ENCODE measurements at regions not wholly inside any gene's neighbourhood (a gene's known extent, or its start where the extent isn't known, plus 50 kb on each side); places are given as distances from the start of the nearest gene placed in this dataset.
"Not testable (repeated sequence)": the region's sequence is repeated elsewhere in the genome, so short reads cannot be mapped to it uniquely, and the experiment has no call there.

DNA sequence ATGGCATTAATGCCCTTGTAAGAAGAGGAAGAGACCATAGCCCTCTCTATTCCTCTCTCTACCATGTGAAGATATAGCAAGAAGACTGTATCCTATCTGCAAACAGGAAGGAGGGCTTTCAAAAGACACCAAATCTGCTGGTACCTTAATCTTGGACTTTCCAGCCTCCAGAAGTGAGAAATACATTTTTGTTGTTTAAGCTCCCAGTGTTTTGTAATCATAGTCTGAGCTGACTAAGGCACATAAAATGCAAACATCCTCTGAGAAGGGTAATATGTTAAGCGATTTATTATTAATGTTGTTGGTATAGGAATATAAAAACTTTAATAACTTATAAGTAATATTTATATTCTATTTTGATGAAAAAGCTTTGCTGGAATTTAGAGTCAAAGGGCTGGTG lies 559.8 kb downstream of the SUCLG1 start:
- no peak overlapping the region for H3K4me3 ChIP-seq (ENCODE audit: low read depth, low read length)
- DNase-seq (ENCODE audit: low read depth, low spot score), result no peak
- in situ Hi-C loops (cut with HindIII; ENCODE audit: low sequenced_read_pairs), result no loop called here
- TF ChIP-seq, protein P1, sequence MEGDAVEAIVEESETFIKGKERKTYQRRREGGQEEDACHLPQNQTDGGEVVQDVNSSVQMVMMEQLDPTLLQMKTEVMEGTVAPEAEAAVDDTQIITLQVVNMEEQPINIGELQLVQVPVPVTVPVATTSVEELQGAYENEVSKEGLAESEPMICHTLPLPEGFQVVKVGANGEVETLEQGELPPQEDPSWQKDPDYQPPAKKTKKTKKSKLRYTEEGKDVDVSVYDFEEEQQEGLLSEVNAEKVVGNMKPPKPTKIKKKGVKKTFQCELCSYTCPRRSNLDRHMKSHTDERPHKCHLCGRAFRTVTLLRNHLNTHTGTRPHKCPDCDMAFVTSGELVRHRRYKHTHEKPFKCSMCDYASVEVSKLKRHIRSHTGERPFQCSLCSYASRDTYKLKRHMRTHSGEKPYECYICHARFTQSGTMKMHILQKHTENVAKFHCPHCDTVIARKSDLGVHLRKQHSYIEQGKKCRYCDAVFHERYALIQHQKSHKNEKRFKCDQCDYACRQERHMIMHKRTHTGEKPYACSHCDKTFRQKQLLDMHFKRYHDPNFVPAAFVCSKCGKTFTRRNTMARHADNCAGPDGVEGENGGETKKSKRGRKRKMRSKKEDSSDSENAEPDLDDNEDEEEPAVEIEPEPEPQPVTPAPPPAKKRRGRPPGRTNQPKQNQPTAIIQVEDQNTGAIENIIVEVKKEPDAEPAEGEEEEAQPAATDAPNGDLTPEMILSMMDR (IDR thresholded peaks at IDR 0.05; ENCODE audit: low read depth, low read length), result no peak

DNA sequence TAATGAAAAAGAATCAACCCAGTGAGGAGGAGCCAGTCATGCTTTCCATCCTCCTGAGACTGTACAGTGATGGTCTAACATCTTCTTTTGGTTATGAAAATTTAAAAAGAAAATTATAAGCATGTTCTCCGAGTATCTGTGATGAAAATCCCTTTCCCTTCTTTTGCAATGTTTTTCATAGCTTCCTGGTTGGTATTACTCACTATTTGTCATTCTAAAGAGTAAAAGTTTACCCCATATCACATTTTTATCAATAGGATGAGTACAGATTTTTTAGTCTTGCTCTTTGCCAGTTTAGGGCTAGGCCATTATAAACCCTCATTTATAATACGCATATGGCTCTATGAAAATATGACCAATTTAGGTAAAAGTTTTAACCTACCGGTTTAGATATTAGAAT lies 564.1 kb downstream of the SUCLG1 start:
- TF ChIP-seq, protein P1 (IDR thresholded peaks at IDR 0.05; ENCODE audit: low read depth, low read length), result no peak

DNA sequence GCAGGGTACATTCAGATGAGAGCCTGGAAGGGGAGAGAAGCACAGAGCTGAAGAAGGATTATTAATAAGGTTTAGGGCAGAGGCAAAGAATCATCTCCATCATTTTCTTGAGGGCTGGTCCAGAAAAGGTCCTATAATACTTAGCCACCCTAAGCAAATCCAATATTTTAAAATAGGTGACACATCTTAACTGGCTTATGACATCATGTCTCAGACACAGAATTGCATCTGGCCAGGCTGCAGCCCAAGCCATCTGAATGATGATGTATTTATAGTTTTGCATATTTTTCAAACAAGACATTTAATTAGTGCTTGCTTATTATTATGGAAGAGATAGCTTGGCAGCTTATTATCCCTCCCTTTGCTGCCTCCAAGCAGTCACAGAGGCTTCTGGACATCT lies 571.3 kb downstream of the SUCLG1 start:
- DNase-seq (ENCODE audit: low read depth, low spot score), result no peak
- H3K4me3 ChIP-seq (ENCODE audit: low read depth, low read length), result no peak overlapping the region
- in situ Hi-C loops (cut with HindIII; ENCODE audit: low sequenced_read_pairs), result no loop called here
- TF ChIP-seq, protein P1 (IDR thresholded peaks at IDR 0.05; ENCODE audit: low read depth, low read length), result no peak

More for the DNA sequence above, 564.1 kb downstream of the SUCLG1 start:
- H3K4me3 ChIP-seq (ENCODE audit: low read depth, low read length), result no peak overlapping the region
- no peak for DNase-seq (ENCODE audit: low read depth, low spot score)
- in situ Hi-C loops (cut with HindIII; ENCODE audit: low sequenced_read_pairs), result no loop called here

DNA sequence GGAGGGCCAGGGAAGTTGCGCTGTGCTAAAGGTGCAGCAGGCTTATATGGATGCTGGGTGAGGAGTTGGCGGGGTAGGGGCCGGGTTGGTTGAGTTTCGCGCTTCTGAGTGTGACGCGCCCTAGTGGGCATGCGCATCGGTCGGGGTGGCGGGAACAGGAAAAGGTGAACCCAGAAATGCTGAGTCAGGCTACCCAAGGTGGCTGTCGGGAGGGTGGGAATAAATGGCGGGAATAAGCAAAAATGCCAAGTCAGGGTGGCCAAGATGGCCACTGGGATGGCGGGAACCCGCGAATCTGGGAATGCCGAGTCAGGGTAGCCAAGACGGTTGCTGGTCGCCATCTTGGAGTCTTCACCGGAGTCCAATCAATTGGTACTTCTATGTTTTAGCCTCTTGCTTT lies 580.0 kb downstream of the SUCLG1 start:
- in situ Hi-C loops (cut with HindIII; ENCODE audit: low sequenced_read_pairs), result no loop called here
- H3K4me3 ChIP-seq (ENCODE audit: low read depth, low read length), result no peak overlapping the region
- DNase-seq (ENCODE audit: low read depth, low spot score), result no peak
- TF ChIP-seq, protein P1 (IDR thresholded peaks at IDR 0.05; ENCODE audit: low read depth, low read length), result no peak

DNA sequence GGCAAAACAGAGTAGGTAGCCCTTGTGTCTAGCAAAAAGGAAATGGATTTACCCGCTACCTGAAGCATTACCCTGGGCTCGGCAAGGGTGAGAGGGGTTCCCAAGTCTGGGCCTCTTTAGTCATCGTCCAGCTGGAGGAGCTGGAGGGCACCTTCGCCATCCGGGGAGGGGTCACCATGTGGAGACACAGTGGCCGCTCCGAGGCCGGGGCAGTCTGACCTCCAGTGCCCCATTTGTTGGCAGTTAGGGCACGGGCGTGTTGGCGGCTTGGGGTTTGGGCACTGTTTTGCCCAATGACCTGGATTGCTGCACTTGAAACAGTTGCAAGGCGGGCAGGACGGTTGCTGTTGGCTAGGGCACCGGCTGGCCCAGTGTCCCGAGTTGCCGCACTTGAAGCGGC lies 581.8 kb downstream of the SUCLG1 start:
- DNase-seq (ENCODE audit: low read depth, low spot score); in situ Hi-C loops (cut with HindIII; ENCODE audit: low sequenced_read_pairs); H3K4me3 ChIP-seq (ENCODE audit: low read depth, low read length): not testable (repeated sequence)

DNA sequence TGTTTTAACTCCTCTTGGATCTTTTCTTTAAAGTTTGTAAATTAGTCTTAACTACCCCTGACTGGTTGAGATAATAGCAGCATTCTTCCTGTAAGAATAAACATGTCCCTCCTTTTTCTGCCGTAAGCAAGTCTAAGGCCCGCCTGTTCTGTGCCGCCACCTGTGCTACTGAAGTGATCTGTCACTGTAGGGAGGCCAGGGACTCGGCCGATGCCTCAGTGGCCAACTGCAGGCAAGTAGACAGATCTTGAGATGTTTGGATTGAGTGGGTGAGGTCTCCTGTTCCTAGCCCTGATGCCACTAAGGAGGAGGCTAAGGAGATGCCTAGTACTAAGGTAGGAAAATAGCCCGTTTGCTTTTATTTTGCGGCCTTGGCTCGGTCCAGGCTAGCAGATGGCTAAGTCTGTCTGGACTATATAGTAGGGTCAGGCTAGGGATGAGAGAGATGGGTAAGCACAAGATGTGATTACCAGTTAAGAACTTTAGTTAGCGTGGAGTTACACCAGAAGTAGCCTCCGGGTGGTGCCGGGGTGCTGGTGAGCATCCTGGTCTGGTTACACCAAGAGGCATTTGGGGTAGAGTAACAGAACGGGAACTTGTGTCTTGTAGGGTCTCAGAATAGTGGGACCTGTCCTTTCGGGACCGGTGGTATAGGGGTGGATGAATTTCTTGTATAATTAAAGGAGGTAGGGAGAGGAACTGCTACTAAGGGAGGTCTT lies 584.2 kb downstream of the SUCLG1 start:
- DNase-seq (ENCODE audit: low read depth, low spot score), result no peak
- in situ Hi-C loops (cut with HindIII; ENCODE audit: low sequenced_read_pairs), result no loop called here
- TF ChIP-seq, protein P1 (IDR thresholded peaks at IDR 0.05; ENCODE audit: low read depth, low read length), result no peak
- no peak overlapping the region for H3K4me3 ChIP-seq (ENCODE audit: low read depth, low read length)

DNA sequence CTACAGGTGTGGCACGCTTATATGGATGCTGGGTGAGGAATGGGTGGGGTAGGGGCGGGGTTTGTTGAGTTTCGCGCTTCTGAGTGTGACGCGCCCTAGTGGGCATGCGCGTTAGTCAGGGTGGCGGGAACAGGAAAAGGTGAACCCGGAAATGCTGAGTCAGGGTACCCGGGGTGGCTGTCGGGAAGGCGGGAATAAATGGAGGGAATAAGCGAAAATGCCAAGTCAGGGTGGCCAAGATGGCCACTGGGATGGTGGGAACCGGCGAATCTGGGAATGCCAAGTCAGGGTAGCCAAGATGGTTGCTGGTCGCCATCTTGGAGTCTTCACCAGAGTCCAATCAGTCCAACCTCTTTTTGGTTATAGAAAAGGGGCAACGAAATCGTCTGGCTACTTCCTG lies 585.0 kb downstream of the SUCLG1 start:
- TF ChIP-seq, protein P1 (IDR thresholded peaks at IDR 0.05; ENCODE audit: low read depth, low read length), result no peak
- in situ Hi-C loops (cut with HindIII; ENCODE audit: low sequenced_read_pairs), result no loop called here
- no peak overlapping the region for H3K4me3 ChIP-seq (ENCODE audit: low read depth, low read length)
- no peak for DNase-seq (ENCODE audit: low read depth, low spot score)

Measured in astrocyte of the spinal cord (primary cell).